GM12878 (cell line): ENCODE measurements at regions not wholly inside any gene's neighbourhood (a gene's known extent, or its start where the extent isn't known, plus 50 kb on each side); places are given as distances from the start of the nearest gene placed in this dataset.

Experiments
- BCL11A ChIP-seq: IDR thresholded peaks from 2 replicates; pipeline ENCODE4 v1.6.1; 2011; ENCODE audit warnings: low read depth, low read length
- BHLHE40 ChIP-seq, 2 experiments: fragments of 450-650 bp in 1 of 2; IDR thresholded peaks; 2 replicates each; pipeline ENCODE4 v1.6.1; 2011 to 2017; ENCODE audit warnings: low read depth in 2 of 2, borderline replicate concordance in 1 of 2, improper control_type of control experiment in 1 of 2, low read length in 1 of 2, mild to moderate bottlenecking in 1 of 2
- CHD2 ChIP-seq: IDR thresholded peaks from 2 replicates; pipeline ENCODE4 v1.6.1; 2011; ENCODE audit warnings: low read depth, low read length, improper control_type of control experiment, borderline replicate concordance
- FOXM1 ChIP-seq: IDR thresholded peaks from 2 replicates; pipeline ENCODE4 v1.6.1; 2012; ENCODE audit warnings: low read depth, mild to moderate bottlenecking, inconsistent platforms, low read length, moderate library complexity
- GABPA ChIP-seq: IDR thresholded peaks from 2 replicates; pipeline ENCODE4 v1.6.1; 2014; ENCODE audit warnings: antibody characterized with exemption, low read depth, mild to moderate bottlenecking, inconsistent platforms
- NFXL1 ChIP-seq: fragments of 450-650 bp; IDR thresholded peaks from 2 replicates; pipeline ENCODE4 v1.6.1; 2017; ENCODE audit warnings: antibody characterized with exemption, mild to moderate bottlenecking, borderline replicate concordance
- NFYA ChIP-seq: IDR thresholded peaks from 2 replicates; pipeline ENCODE4 v1.6.1; 2011; ENCODE audit warnings: low read depth, mild to moderate bottlenecking, low read length, improper control_type of control experiment, borderline replicate concordance
- RAD21 ChIP-seq: IDR thresholded peaks from 2 replicates; pipeline ENCODE4 v1.6.1; 2011; ENCODE audit warnings: mild to moderate bottlenecking, low read depth, low read length, moderate library complexity; ENCODE audit not compliant: insufficient read depth
- SRF ChIP-seq, 2 experiments: IDR thresholded peaks; 2 replicates each; pipeline ENCODE4 v1.6.1; 2011; ENCODE audit warnings: low read depth in 2 of 2, low read length in 2 of 2, mild to moderate bottlenecking in 1 of 2, moderate library complexity in 1 of 2
- TF ChIP-seq, protein P1 (sequence below), 3 experiments: IDR thresholded peaks in 2 of 3; conservative IDR thresholded peaks in 1 of 3; 2 replicates each; pipeline ENCODE4 v1.5.1; 2011; ENCODE audit warnings: low read depth in 3 of 3, low read length in 3 of 3, mild to moderate bottlenecking in 3 of 3, control low read depth in 2 of 3, moderate library complexity in 2 of 3, inconsistent platforms in 1 of 3, mixed read lengths in 1 of 3; ENCODE audit not compliant: control insufficient read depth in 2 of 3, insufficient read depth in 1 of 3; ENCODE audit errors: extremely low read depth in 1 of 3
- TF ChIP-seq, protein P2 (sequence below): IDR thresholded peaks from 2 replicates; pipeline ENCODE4 v1.6.1; 2012; ENCODE audit warnings: low read depth, low read length, improper control_type of control experiment
- TF ChIP-seq, protein P3 (sequence below): IDR thresholded peaks from 2 replicates; pipeline ENCODE4 v1.6.1; 2011; ENCODE audit warnings: borderline replicate concordance, low read depth, mild to moderate bottlenecking, moderate library complexity, mixed read lengths, low read length; ENCODE audit not compliant: insufficient read depth; ENCODE audit errors: extremely low read length
- TF ChIP-seq, protein P4 (sequence below): IDR thresholded peaks from 2 replicates; pipeline ENCODE4 v1.6.1; 2012; ENCODE audit warnings: mild to moderate bottlenecking, low read depth, low read length

DNA sequence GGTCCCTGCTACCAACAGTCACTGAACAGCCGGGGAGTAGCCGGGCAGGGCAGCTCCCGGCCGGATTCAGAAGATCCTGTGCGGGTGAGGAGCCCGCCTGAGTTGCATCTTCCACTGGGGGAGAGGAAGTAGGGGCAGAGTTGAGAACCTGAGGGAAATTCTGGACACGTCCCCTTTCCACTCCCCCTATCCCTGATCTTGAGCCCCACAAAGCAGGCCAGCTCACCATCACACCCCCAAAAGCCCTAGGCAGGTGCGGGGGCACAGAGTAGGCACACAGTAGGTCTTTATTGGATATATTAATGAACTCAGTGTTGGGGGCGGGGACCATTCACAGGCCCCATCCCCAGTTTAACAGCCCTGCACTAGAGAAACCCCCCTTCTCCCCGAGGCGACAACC lies 81.9 kb upstream of the UXS1 start:
- no peak for TF ChIP-seq GABPA
- TF ChIP-seq CHD2 = no peak
- no peak for TF ChIP-seq NFYA
- no peak for TF ChIP-seq RAD21
- TF ChIP-seq, protein P1, sequence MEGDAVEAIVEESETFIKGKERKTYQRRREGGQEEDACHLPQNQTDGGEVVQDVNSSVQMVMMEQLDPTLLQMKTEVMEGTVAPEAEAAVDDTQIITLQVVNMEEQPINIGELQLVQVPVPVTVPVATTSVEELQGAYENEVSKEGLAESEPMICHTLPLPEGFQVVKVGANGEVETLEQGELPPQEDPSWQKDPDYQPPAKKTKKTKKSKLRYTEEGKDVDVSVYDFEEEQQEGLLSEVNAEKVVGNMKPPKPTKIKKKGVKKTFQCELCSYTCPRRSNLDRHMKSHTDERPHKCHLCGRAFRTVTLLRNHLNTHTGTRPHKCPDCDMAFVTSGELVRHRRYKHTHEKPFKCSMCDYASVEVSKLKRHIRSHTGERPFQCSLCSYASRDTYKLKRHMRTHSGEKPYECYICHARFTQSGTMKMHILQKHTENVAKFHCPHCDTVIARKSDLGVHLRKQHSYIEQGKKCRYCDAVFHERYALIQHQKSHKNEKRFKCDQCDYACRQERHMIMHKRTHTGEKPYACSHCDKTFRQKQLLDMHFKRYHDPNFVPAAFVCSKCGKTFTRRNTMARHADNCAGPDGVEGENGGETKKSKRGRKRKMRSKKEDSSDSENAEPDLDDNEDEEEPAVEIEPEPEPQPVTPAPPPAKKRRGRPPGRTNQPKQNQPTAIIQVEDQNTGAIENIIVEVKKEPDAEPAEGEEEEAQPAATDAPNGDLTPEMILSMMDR (IDR thresholded peaks at IDR 0.05 in 2 of 3, conservative IDR thresholded peaks at IDR 0.05 in 1 of 3; ENCODE audit: control insufficient read depth in 2 of 3, extremely low read depth in 1 of 3, insufficient read depth in 1 of 3, low read depth in 3 of 3, low read length in 3 of 3) = no peak
- TF ChIP-seq BHLHE40 (IDR thresholded peaks at IDR 0.05; ENCODE audit: borderline replicate concordance in 1 of 2, low read depth in 2 of 2, low read length in 1 of 2) = no peak
- TF ChIP-seq, protein P2, sequence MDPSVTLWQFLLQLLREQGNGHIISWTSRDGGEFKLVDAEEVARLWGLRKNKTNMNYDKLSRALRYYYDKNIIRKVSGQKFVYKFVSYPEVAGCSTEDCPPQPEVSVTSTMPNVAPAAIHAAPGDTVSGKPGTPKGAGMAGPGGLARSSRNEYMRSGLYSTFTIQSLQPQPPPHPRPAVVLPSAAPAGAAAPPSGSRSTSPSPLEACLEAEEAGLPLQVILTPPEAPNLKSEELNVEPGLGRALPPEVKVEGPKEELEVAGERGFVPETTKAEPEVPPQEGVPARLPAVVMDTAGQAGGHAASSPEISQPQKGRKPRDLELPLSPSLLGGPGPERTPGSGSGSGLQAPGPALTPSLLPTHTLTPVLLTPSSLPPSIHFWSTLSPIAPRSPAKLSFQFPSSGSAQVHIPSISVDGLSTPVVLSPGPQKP = no peak
- TF ChIP-seq FOXM1 = no peak
- TF ChIP-seq, protein P3, sequence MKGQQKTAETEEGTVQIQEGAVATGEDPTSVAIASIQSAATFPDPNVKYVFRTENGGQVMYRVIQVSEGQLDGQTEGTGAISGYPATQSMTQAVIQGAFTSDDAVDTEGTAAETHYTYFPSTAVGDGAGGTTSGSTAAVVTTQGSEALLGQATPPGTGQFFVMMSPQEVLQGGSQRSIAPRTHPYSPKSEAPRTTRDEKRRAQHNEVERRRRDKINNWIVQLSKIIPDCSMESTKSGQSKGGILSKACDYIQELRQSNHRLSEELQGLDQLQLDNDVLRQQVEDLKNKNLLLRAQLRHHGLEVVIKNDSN = no peak
- no peak for TF ChIP-seq SRF (IDR thresholded peaks at IDR 0.05; ENCODE audit: low read depth in 2 of 2, low read length in 2 of 2)
- TF ChIP-seq NFXL1 = no peak
- no peak for TF ChIP-seq BCL11A
- TF ChIP-seq, protein P4, sequence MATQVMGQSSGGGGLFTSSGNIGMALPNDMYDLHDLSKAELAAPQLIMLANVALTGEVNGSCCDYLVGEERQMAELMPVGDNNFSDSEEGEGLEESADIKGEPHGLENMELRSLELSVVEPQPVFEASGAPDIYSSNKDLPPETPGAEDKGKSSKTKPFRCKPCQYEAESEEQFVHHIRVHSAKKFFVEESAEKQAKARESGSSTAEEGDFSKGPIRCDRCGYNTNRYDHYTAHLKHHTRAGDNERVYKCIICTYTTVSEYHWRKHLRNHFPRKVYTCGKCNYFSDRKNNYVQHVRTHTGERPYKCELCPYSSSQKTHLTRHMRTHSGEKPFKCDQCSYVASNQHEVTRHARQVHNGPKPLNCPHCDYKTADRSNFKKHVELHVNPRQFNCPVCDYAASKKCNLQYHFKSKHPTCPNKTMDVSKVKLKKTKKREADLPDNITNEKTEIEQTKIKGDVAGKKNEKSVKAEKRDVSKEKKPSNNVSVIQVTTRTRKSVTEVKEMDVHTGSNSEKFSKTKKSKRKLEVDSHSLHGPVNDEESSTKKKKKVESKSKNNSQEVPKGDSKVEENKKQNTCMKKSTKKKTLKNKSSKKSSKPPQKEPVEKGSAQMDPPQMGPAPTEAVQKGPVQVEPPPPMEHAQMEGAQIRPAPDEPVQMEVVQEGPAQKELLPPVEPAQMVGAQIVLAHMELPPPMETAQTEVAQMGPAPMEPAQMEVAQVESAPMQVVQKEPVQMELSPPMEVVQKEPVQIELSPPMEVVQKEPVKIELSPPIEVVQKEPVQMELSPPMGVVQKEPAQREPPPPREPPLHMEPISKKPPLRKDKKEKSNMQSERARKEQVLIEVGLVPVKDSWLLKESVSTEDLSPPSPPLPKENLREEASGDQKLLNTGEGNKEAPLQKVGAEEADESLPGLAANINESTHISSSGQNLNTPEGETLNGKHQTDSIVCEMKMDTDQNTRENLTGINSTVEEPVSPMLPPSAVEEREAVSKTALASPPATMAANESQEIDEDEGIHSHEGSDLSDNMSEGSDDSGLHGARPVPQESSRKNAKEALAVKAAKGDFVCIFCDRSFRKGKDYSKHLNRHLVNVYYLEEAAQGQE = no peak
